HCT116 (cell line): ENCODE measurements at regions not wholly inside any gene's neighbourhood (a gene's known extent, or its start where the extent isn't known, plus 50 kb on each side); places are given as distances from the start of the nearest gene placed in this dataset.

ENCODE experiments used
- ATAC-seq: fragments of 200-7000 bp; cut with Tn5 transposase; 2 replicates; pipeline ENCODE4 v1.9.1; 2020; ENCODE audit warnings: mild to moderate bottlenecking, moderate library complexity
- BruUV-seq: library from RNA; stranded (reverse); fragments of 400-500 nt; replicated peaks from 2 replicates; lab custom pipeline; 2021; lab: Mats Ljungman, UMichigan
- CTCF ChIA-PET: fragments of 300-600 bp; sonication (Branson Sonifier 250); formaldehyde crosslinking; loops from one replicate; lab custom pipeline; 2021; ENCODE audit warnings: antibody characterized with exemption; lab: Charles Lee
- POLR2A ChIA-PET: fragments of 300-600, 350-600 bp; sonication (Branson Sonifier 250); formaldehyde crosslinking; loops from one replicate; lab custom pipeline; 2021; ENCODE audit warnings: antibody characterized with exemption; lab: Charles Lee
- RAD21 ChIA-PET, 2 experiments: fragments of 300-600 bp; sonication (Branson Sonifier 250); formaldehyde crosslinking; loops; one replicate each; lab custom pipeline; 2023; ENCODE audit warnings: low total read pairs in 2 of 2; ENCODE audit not compliant: uncharacterized antibody in 2 of 2, unreplicated experiment in 2 of 2, low non-redundant PET in 1 of 2; lab: Charles Lee
- DNase-seq: peaks from one replicate; pipeline ENCODE4 v3.0.0-alpha.2; 2010; ENCODE audit warnings: low read depth, low spot score
- H2AFZ ChIP-seq: fragments of 200-600 bp; shearing (Covaris generic), sonication (generic); 2 replicates; pipeline ENCODE4 v1.6.1; 2017; ENCODE audit warnings: low read depth, mixed run types, mixed read lengths, antibody characterized with exemption, low read length; ENCODE audit not compliant: poor library complexity, severe bottlenecking
- H3K27ac ChIP-seq: 2 replicates; pipeline ENCODE4 v1.5.1; 2012; ENCODE audit warnings: low read depth, low read length
- H3K27me3 ChIP-seq: fragments of 200-600 bp; sonication (generic); 2 replicates; pipeline ENCODE4 v1.6.1; 2016; ENCODE audit warnings: mixed run types, low read length, mixed read lengths; ENCODE audit not compliant: insufficient read depth
- H3K36me3 ChIP-seq, 2 experiments: fragments of 200-500 bp in 1 of 2; fragments of 200-600 bp in 1 of 2; sonication (Bioruptor generic) in 1 of 2; sonication (generic) in 1 of 2; 2 replicates each; pipeline versions ENCODE4 v1.5.1 to v1.6.1; 2014 to 2016; ENCODE audit warnings: low read length in 2 of 2, inconsistent platforms in 1 of 2, mixed read lengths in 1 of 2, mixed run types in 1 of 2; ENCODE audit not compliant: insufficient read depth in 2 of 2, control insufficient read depth in 1 of 2
- H3K4me1 ChIP-seq, 2 experiments: fragments of 200-600 bp in 1 of 2; sonication (generic) in 1 of 2; 2 replicates each; pipeline versions ENCODE4 v1.5.1 to v1.6.1; 2012 to 2017; ENCODE audit warnings: low read length in 2 of 2, inconsistent platforms in 1 of 2, mild to moderate bottlenecking in 1 of 2, mixed read lengths in 1 of 2, mixed run types in 1 of 2, moderate library complexity in 1 of 2; ENCODE audit not compliant: insufficient read depth in 2 of 2, control insufficient read depth in 1 of 2
- H3K4me2 ChIP-seq: fragments of 200-600 bp; sonication (generic); 2 replicates; pipeline ENCODE4 v1.6.1; 2017; ENCODE audit warnings: mixed run types, low read length, mixed read lengths
- H3K4me3 ChIP-seq, 2 experiments: fragments of 200-600 bp in 1 of 2; sonication (generic) in 1 of 2; replicated peaks in 1 of 2; 2 replicates each; pipeline ENCODE4 v1.5.1; 2011 to 2016; ENCODE audit warnings: low read length in 2 of 2, control low read depth in 1 of 2, low read depth in 1 of 2, mild to moderate bottlenecking in 1 of 2, mixed read lengths in 1 of 2, mixed run types in 1 of 2
- H3K79me2 ChIP-seq: fragments of 200-600 bp; sonication (generic); 2 replicates; pipeline ENCODE4 v1.6.1; 2017; ENCODE audit warnings: mild to moderate bottlenecking, mixed run types, low read length, moderate library complexity, mixed read lengths; ENCODE audit not compliant: insufficient read depth
- H3K9ac ChIP-seq: fragments of 200-600 bp; sonication (generic); 2 replicates; pipeline ENCODE4 v1.6.1; 2016; ENCODE audit warnings: low read length, mixed read lengths
- H3K9me2 ChIP-seq: fragments of 200-600 bp; sonication (generic), shearing (Covaris generic); 2 replicates; pipeline ENCODE4 v1.6.1; 2017; ENCODE audit warnings: mixed run types, mild to moderate bottlenecking, moderate library complexity; ENCODE audit not compliant: insufficient read depth
- H3K9me3 ChIP-seq, 2 experiments: fragments of 200-500 bp in 1 of 2; fragments of 200-600 bp in 1 of 2; sonication (Bioruptor generic) in 1 of 2; sonication (generic) in 1 of 2; 2 replicates each; pipeline ENCODE4 v1.6.1; 2014 to 2017; ENCODE audit warnings: low read length in 2 of 2, mixed read lengths in 2 of 2, inconsistent platforms in 1 of 2, low read depth in 1 of 2, mild to moderate bottlenecking in 1 of 2, mixed run types in 1 of 2, moderate library complexity in 1 of 2; ENCODE audit not compliant: control insufficient read depth in 1 of 2, insufficient read depth in 1 of 2
- H4K20me1 ChIP-seq: fragments of 200-600 bp; sonication (generic), shearing (Covaris generic); 2 replicates; pipeline ENCODE4 v1.6.1; 2017; ENCODE audit warnings: mixed run types, mild to moderate bottlenecking, moderate library complexity; ENCODE audit not compliant: insufficient read depth
- ATF3 ChIP-seq: IDR thresholded peaks from 2 replicates; pipeline ENCODE4 v1.6.1; 2012
- CBX3 ChIP-seq: IDR thresholded peaks from 2 replicates; pipeline ENCODE4 v1.6.1; 2012; ENCODE audit warnings: low read depth
- ELF1 ChIP-seq: IDR thresholded peaks from 2 replicates; pipeline ENCODE4 v1.6.1; 2012; ENCODE audit warnings: low read depth, borderline replicate concordance
- EZH2 ChIP-seq: fragments of 200-600 bp; sonication (generic); IDR thresholded peaks from 2 replicates; pipeline ENCODE4 v1.6.1; 2017; ENCODE audit warnings: antibody characterized with exemption, mixed run types
- EZH2phosphoT487 ChIP-seq: fragments of 200-600 bp; IDR thresholded peaks from 2 replicates; pipeline ENCODE4 v1.6.1; 2018; ENCODE audit warnings: antibody characterized with exemption, borderline replicate concordance
- FOSL1 ChIP-seq: IDR thresholded peaks from 2 replicates; pipeline ENCODE4 v1.6.1; 2012; ENCODE audit warnings: low read depth
- JUND ChIP-seq: IDR thresholded peaks from 2 replicates; pipeline ENCODE4 v1.6.1; 2012
- MAX ChIP-seq: IDR thresholded peaks from 2 replicates; pipeline ENCODE4 v1.6.1; 2012
- POLR2A ChIP-seq: IDR thresholded peaks from 2 replicates; pipeline ENCODE4 v1.7.0; 2011; ENCODE audit warnings: borderline replicate concordance; ENCODE audit not compliant: insufficient read depth, insufficient read length; ENCODE audit errors: extremely low read depth
- POLR2AphosphoS5 ChIP-seq: IDR thresholded peaks from 2 replicates; pipeline ENCODE4 v1.6.1; 2011; ENCODE audit warnings: mild to moderate bottlenecking, low read depth, low read length, moderate library complexity
- RAD21 ChIP-seq: IDR thresholded peaks from 2 replicates; pipeline ENCODE4 v1.6.1; 2012; ENCODE audit warnings: low read depth, mild to moderate bottlenecking
- REST ChIP-seq: IDR thresholded peaks from 2 replicates; pipeline ENCODE4 v1.6.1; 2012; ENCODE audit warnings: low read depth
- SIN3A ChIP-seq: IDR thresholded peaks from 2 replicates; pipeline ENCODE4 v1.6.1; 2012; ENCODE audit warnings: low read depth
- SP1 ChIP-seq: IDR thresholded peaks from 2 replicates; pipeline ENCODE4 v1.6.1; 2012; ENCODE audit warnings: low read depth
- TCF7L2 ChIP-seq: IDR thresholded peaks from 2 replicates; pipeline ENCODE4 v1.7.0; 2011; ENCODE audit warnings: borderline replicate concordance, inconsistent platforms; ENCODE audit not compliant: insufficient read depth, insufficient read length; ENCODE audit errors: extremely low read depth
- YY1 ChIP-seq: IDR thresholded peaks from 2 replicates; pipeline ENCODE4 v1.6.1; 2011; ENCODE audit warnings: low read length, low read depth, moderate library complexity, mild to moderate bottlenecking; ENCODE audit not compliant: insufficient replicate concordance; ENCODE audit errors: extremely low read depth
- ZNF274 ChIP-seq: fragments of 200-500 bp; sonication (Bioruptor generic); IDR thresholded peaks from 2 replicates; pipeline ENCODE4 v1.6.1; 2014; ENCODE audit warnings: mild to moderate bottlenecking, low read depth, low read length, inconsistent platforms
- intact Hi-C: fragments of 100-400 bp; cut with micrococcal nuclease; formaldehyde crosslinking; loops from 2 replicates; pipeline ENCODE4 v1.10.0; 2022
- TF ChIP-seq, protein P1 (sequence below): IDR thresholded peaks from 2 replicates; pipeline ENCODE4 v1.6.1; 2011; ENCODE audit warnings: mild to moderate bottlenecking, low read length, moderate library complexity; ENCODE audit not compliant: insufficient replicate concordance; ENCODE audit errors: extremely low read depth
- TF ChIP-seq, protein P2 (sequence below), 3 experiments: fragments of 200-600 bp in 1 of 3; sonication (generic) in 1 of 3; IDR thresholded peaks in 2 of 3; conservative IDR thresholded peaks in 1 of 3; 2 replicates each; pipeline ENCODE4 v1.5.1; 2012 to 2017; ENCODE audit warnings: low read depth in 2 of 3, low read length in 2 of 3, antibody characterized with exemption in 1 of 3, borderline replicate concordance in 1 of 3, control low read depth in 1 of 3, mild to moderate bottlenecking in 1 of 3, mixed read lengths in 1 of 3, mixed run types in 1 of 3, moderate library complexity in 1 of 3; ENCODE audit not compliant: insufficient read depth in 1 of 3

DNA sequence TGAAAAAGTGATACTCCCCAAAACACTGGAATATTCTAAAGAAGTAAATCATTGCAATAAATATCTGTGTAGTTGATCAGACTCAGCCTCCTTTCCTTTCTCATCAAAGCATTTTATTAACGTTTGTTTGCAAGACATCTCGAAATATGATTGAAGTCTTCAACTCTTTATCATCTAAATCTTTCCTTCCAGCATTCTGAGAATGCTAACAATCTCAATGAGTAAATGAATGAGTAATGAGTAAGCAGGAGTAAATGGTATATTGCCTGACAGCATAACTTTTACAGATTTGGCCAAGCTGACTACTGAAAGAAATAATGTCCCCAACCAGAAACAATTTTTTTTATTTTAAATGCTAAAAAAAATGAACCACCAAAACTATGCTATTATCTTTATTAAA lies 157.1 kb downstream of the SLCO4C1 start:
- no peak overlapping the region for H2AFZ ChIP-seq
- H3K4me1 ChIP-seq: no peaks in the 10 kb centered on the region
- H3K4me2 ChIP-seq: no peak overlapping the region
- no peaks in the 10 kb centered on the region for H4K20me1 ChIP-seq
- ChIA-PET RAD21 (no interaction called here), CTCF (no interaction called here), POLR2A (no interaction called here)
- ATAC-seq (no peak), DNase-seq (no peak)
- BruUV-seq: no TSS peak
- H3K9me2 ChIP-seq: no peaks in the 10 kb centered on the region
- no peak for TF ChIP-seq JUND
- TF ChIP-seq POLR2A: no peak
- TF ChIP-seq RAD21: no peak
- TF ChIP-seq ELF1: no peak
- TF ChIP-seq ATF3: no peak
- no peak for TF ChIP-seq YY1
- TF ChIP-seq ZNF274: no peak
- no peak for TF ChIP-seq EZH2phosphoT487
- TF ChIP-seq FOSL1: no peak
- no peak for TF ChIP-seq EZH2
- no peak for TF ChIP-seq POLR2AphosphoS5
- TF ChIP-seq MAX: no peak
- TF ChIP-seq SIN3A: no peak
- no peak for TF ChIP-seq CBX3
- TF ChIP-seq, protein P1, sequence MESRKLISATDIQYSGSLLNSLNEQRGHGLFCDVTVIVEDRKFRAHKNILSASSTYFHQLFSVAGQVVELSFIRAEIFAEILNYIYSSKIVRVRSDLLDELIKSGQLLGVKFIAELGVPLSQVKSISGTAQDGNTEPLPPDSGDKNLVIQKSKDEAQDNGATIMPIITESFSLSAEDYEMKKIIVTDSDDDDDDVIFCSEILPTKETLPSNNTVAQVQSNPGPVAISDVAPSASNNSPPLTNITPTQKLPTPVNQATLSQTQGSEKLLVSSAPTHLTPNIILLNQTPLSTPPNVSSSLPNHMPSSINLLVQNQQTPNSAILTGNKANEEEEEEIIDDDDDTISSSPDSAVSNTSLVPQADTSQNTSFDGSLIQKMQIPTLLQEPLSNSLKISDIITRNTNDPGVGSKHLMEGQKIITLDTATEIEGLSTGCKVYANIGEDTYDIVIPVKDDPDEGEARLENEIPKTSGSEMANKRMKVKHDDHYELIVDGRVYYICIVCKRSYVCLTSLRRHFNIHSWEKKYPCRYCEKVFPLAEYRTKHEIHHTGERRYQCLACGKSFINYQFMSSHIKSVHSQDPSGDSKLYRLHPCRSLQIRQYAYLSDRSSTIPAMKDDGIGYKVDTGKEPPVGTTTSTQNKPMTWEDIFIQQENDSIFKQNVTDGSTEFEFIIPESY: no peak
- TF ChIP-seq TCF7L2: no peak
- TF ChIP-seq SP1: no peak
- no peak for TF ChIP-seq REST
- TF ChIP-seq, protein P2, sequence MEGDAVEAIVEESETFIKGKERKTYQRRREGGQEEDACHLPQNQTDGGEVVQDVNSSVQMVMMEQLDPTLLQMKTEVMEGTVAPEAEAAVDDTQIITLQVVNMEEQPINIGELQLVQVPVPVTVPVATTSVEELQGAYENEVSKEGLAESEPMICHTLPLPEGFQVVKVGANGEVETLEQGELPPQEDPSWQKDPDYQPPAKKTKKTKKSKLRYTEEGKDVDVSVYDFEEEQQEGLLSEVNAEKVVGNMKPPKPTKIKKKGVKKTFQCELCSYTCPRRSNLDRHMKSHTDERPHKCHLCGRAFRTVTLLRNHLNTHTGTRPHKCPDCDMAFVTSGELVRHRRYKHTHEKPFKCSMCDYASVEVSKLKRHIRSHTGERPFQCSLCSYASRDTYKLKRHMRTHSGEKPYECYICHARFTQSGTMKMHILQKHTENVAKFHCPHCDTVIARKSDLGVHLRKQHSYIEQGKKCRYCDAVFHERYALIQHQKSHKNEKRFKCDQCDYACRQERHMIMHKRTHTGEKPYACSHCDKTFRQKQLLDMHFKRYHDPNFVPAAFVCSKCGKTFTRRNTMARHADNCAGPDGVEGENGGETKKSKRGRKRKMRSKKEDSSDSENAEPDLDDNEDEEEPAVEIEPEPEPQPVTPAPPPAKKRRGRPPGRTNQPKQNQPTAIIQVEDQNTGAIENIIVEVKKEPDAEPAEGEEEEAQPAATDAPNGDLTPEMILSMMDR (IDR thresholded peaks at IDR 0.05 in 2 of 3, conservative IDR thresholded peaks at IDR 0.05 in 1 of 3; ENCODE audit: borderline replicate concordance in 1 of 3, insufficient read depth in 1 of 3, low read depth in 2 of 3, low read length in 2 of 3): no peak
- H3K4me3 ChIP-seq: no peak overlapping the region
- H3K36me3 ChIP-seq: no peaks in the 10 kb centered on the region
- H3K27me3 ChIP-seq: no peaks in the 10 kb centered on the region
- H3K79me2 ChIP-seq: no peaks in the 10 kb centered on the region
- H3K9me3 ChIP-seq: no peaks in the 10 kb centered on the region
- H3K27ac ChIP-seq: no peak overlapping the region
- no peak overlapping the region for H3K9ac ChIP-seq
- intact Hi-C loops: no loop called here
